ENCODE measurements at regions not wholly inside any gene's neighbourhood (a gene's known extent, or its start where the extent isn't known, plus 50 kb on each side); places are given as distances from the start of the nearest gene placed in this dataset.

- Histone ChIP-seq H3K27ac (ENCODE audit: control insufficient read depth, insufficient read depth) (no peak overlapping the region), H3K9me3 (replicated peaks; ENCODE audit: control insufficient read depth, insufficient read depth, low read length) (no peaks in the 10 kb centered on the region), H3K4me1 (ENCODE audit: control insufficient read depth, insufficient read depth, low read length) (no peaks in the 10 kb centered on the region), H3K4me3 (no peak overlapping the region), H3K4me2 (ENCODE audit: control insufficient read depth, insufficient read depth) (no peak overlapping the region), H3K79me2 (ENCODE audit: control insufficient read depth, insufficient read depth, low read length) (no peaks in the 10 kb centered on the region), H3K27me3 (replicated peaks in 1 of 2; ENCODE audit: control insufficient read depth in 2 of 2, insufficient read depth in 2 of 2, low read length in 1 of 2) (no peaks in the 10 kb centered on the region), H3K36me3 (ENCODE audit: control insufficient read depth in 2 of 2, insufficient read depth in 2 of 2, low read length in 1 of 2) (no peaks in the 10 kb centered on the region), H3K9ac (ENCODE audit: control insufficient read depth, insufficient read depth, low read length) (no peak overlapping the region), H4K20me1 (ENCODE audit: control insufficient read depth, insufficient read depth) (no peaks in the 10 kb centered on the region), H2AFZ (ENCODE audit: control insufficient read depth, low read depth, low read length) (no peak overlapping the region)
- RAD21 ChIA-PET (ENCODE audit: unreplicated experiment): no interaction called here
- POLR2A ChIA-PET: no interaction called here
- FAIRE-seq (no peak), ATAC-seq (peak; percentile 41), DNase-seq (ENCODE audit: low read depth, low spot score) (no peak)
- intact Hi-C loops (cut with micrococcal nuclease; ENCODE audit: unreplicated experiment): no loop called here
- SMC1A ChIA-PET (ENCODE audit: uncharacterized antibody, unreplicated experiment): interaction anchor here (1.0 to 1.8 kb wide), 2 partner anchors 144 to 371 kb away, joined by 3 to 4 read pairs; no protein-coding TSS in a partner anchor
- CTCF ChIA-PET: interaction anchor here (2.1 kb wide), 1 partner anchor 93 kb away, joined by 7 read pairs; no protein-coding TSS in a partner anchor
- in situ Hi-C loops (cut with MboI): no loop called here
- no TSS peak for BruUV-seq (replicated peaks)
- 0% methylated on average over 1 of the region's 1 CpG for WGBS (ENCODE audit: insufficient coverage, insufficient replicate concordance, low lambda C conversion rate, missing lambda C conversion rate)
- TF ChIP-seq CREM (IDR thresholded peaks at IDR 0.05; ENCODE audit: low read depth) (no peak), ZBTB11 (CRISPR knock-in tag; IDR thresholded peaks at IDR 0.05) (no peak), YBX1 (IDR thresholded peaks at IDR 0.05) (no peak), BMI1 (IDR thresholded peaks at IDR 0.05; ENCODE audit: borderline replicate concordance) (no peak), RFX5 (IDR thresholded peaks at IDR 0.05; ENCODE audit: low read depth, low read length) (no peak), RB1 (IDR thresholded peaks at IDR 0.05; ENCODE audit: borderline replicate concordance) (no peak), CEBPB (IDR thresholded peaks at IDR 0.05; ENCODE audit: borderline replicate concordance in 1 of 2, low read depth in 2 of 2, low read length in 2 of 2) (no peak), MYB (IDR thresholded peaks at IDR 0.05; ENCODE audit: borderline replicate concordance, low read depth, low read length) (no peak), ZNF687 (IDR thresholded peaks at IDR 0.05) (no peak), HDGF (IDR thresholded peaks at IDR 0.05) (no peak), SIN3A (IDR thresholded peaks at IDR 0.05; ENCODE audit: low read depth, low read length) (no peak), NFIC (IDR thresholded peaks at IDR 0.05; ENCODE audit: low read depth, low read length) (peak; percentile 33; the same call in 1 of the 2 replicates), NR2C2 (IDR thresholded peaks at IDR 0.05; ENCODE audit: borderline replicate concordance, control insufficient read depth, insufficient read length, low read depth) (no peak), RUNX3 (IDR thresholded peaks at IDR 0.05; ENCODE audit: low read length) (peak; percentile 9; the same call in 1 of the 2 replicates), CBX5 (IDR thresholded peaks at IDR 0.05; ENCODE audit: low read depth) (no peak), E2F4 (IDR thresholded peaks at IDR 0.05; ENCODE audit: low read depth, low read length) (no peak), EGR1 (IDR thresholded peaks at IDR 0.05; ENCODE audit: borderline replicate concordance in 1 of 2, low read depth in 2 of 2, low read length in 2 of 2) (no peak), JUND (IDR thresholded peaks at IDR 0.05; ENCODE audit: low read depth, low read length) (no peak)
Measured at GRCh38 chrX:41022566-41022965, 62.7 kb upstream of the USP9X start.
